ENCODE measurements at regions not wholly inside any gene's neighbourhood (a gene's known extent, or its start where the extent isn't known, plus 50 kb on each side); places are given as distances from the start of the nearest gene placed in this dataset.

GRCh38 chr4:163614866-163615265 lies 120.4 kb downstream of the TMA16 start:
- no peaks in the 10 kb centered on the region for H3K9me2 ChIP-seq (ENCODE audit: insufficient read depth, low read length)
- no peaks in the 10 kb centered on the region; the same call in 1 of the 2 replicates for H3K9me3 ChIP-seq (ENCODE audit: low read length)
- no peaks in the 10 kb centered on the region for H3K79me2 ChIP-seq (ENCODE audit: insufficient read depth, low read depth, low read length)
- H3K4me1 ChIP-seq (ENCODE audit: insufficient read depth, low read length, poor library complexity, severe bottlenecking): peaks cover 38% of the 10 kb centered on the region
- no peak overlapping the region for H2AFZ ChIP-seq (ENCODE audit: low read length)
- H4K20me1 ChIP-seq (ENCODE audit: insufficient read depth, low read length): no peaks in the 10 kb centered on the region
- no peak overlapping the region for H3K4me2 ChIP-seq (ENCODE audit: low read length)
- TF ChIP-seq EZH2phosphoT487 (IDR thresholded peaks at IDR 0.05; ENCODE audit: borderline replicate concordance, low read depth, low read length) (no peak), CTCF (conservative IDR thresholded peaks at IDR 0.05; ENCODE audit: low read length) (no peak)
- DNase-seq (ENCODE audit: low spot score): no peak
- intact Hi-C loops (cut with micrococcal nuclease; ENCODE audit: unreplicated experiment): no loop called here
- ChIA-PET CTCF (ENCODE audit: unreplicated experiment) (no interaction called here), POLR2A (interaction anchor here (0.7 to 5.0 kb wide), 6 partner anchors 9 to 450 kb away, joined by 3 to 65 read pairs (median 6); no protein-coding TSS in a partner anchor)
- BruUV-seq (replicated peaks): no TSS peak
- no peaks in the 10 kb centered on the region for H3K36me3 ChIP-seq (ENCODE audit: insufficient read depth, low read length)
- no peak overlapping the region for H3K4me3 ChIP-seq (ENCODE audit: low read depth, low read length, poor library complexity, severe bottlenecking)
- H3K27ac ChIP-seq (ENCODE audit: low read depth, low read length, poor library complexity, severe bottlenecking): no peak overlapping the region

GRCh38 chr4:163618845-163619244 lies 124.4 kb downstream of the TMA16 start:
- TF ChIP-seq EZH2phosphoT487 (IDR thresholded peaks at IDR 0.05; ENCODE audit: borderline replicate concordance, low read depth, low read length) (no peak), CTCF (conservative IDR thresholded peaks at IDR 0.05; ENCODE audit: low read length) (no peak)
- H3K27ac ChIP-seq (ENCODE audit: low read depth, low read length, poor library complexity, severe bottlenecking): no peak overlapping the region
- H3K36me3 ChIP-seq (ENCODE audit: insufficient read depth, low read length): no peaks in the 10 kb centered on the region
- H3K9me3 ChIP-seq (ENCODE audit: low read length): no peaks in the 10 kb centered on the region; the same call in 1 of the 2 replicates
- no peak overlapping the region for H3K4me3 ChIP-seq (ENCODE audit: low read depth, low read length, poor library complexity, severe bottlenecking)
- DNase-seq (ENCODE audit: low spot score): no peak
- no peaks in the 10 kb centered on the region for H4K20me1 ChIP-seq (ENCODE audit: insufficient read depth, low read length)
- peak overlapping the region; percentile 15; the same call in 1 of the 2 replicates for H2AFZ ChIP-seq (ENCODE audit: low read length)
- BruUV-seq (replicated peaks): no TSS peak
- H3K4me2 ChIP-seq (ENCODE audit: low read length): no peak overlapping the region
- H3K4me1 ChIP-seq (ENCODE audit: insufficient read depth, low read length, poor library complexity, severe bottlenecking): no peaks in the 10 kb centered on the region
- ChIA-PET CTCF (ENCODE audit: unreplicated experiment) (no interaction called here), POLR2A (interaction anchor here (0.6 to 1.3 kb wide), 3 partner anchors 17 to 30 kb away, joined by 3 to 4 read pairs (median 3); no protein-coding TSS in a partner anchor)
- intact Hi-C loops (cut with micrococcal nuclease; ENCODE audit: unreplicated experiment): no loop called here
- H3K9me2 ChIP-seq (ENCODE audit: insufficient read depth, low read length): no peaks in the 10 kb centered on the region
- H3K79me2 ChIP-seq (ENCODE audit: insufficient read depth, low read depth, low read length): no peaks in the 10 kb centered on the region

- Histone ChIP-seq H3K9me2 (ENCODE audit: insufficient read depth, low read length) (no peaks in the 10 kb centered on the region), H3K4me1 (ENCODE audit: insufficient read depth, low read length, poor library complexity, severe bottlenecking) (no peaks in the 10 kb centered on the region), H3K79me2 (ENCODE audit: insufficient read depth, low read depth, low read length) (no peaks in the 10 kb centered on the region), H4K20me1 (ENCODE audit: insufficient read depth, low read length) (no peaks in the 10 kb centered on the region), H3K27ac (ENCODE audit: low read depth, low read length, poor library complexity, severe bottlenecking) (no peak overlapping the region), H2AFZ (ENCODE audit: low read length) (no peak overlapping the region), H3K36me3 (ENCODE audit: insufficient read depth, low read length) (no peaks in the 10 kb centered on the region), H3K4me2 (ENCODE audit: low read length) (no peak overlapping the region), H3K4me3 (ENCODE audit: low read depth, low read length, poor library complexity, severe bottlenecking) (no peak overlapping the region), H3K9me3 (ENCODE audit: low read length) (no peaks in the 10 kb centered on the region)
- intact Hi-C loops (cut with micrococcal nuclease; ENCODE audit: unreplicated experiment): no loop called here
- DNase-seq (ENCODE audit: low spot score): no peak
- TF ChIP-seq EZH2phosphoT487 (IDR thresholded peaks at IDR 0.05; ENCODE audit: borderline replicate concordance, low read depth, low read length) (no peak), CTCF (conservative IDR thresholded peaks at IDR 0.05; ENCODE audit: low read length) (no peak)
- no TSS peak for BruUV-seq (replicated peaks)
- CTCF ChIA-PET (ENCODE audit: unreplicated experiment): no interaction called here
- POLR2A ChIA-PET: interaction anchor here (0.5 to 2.4 kb wide), 4 partner anchors 10 to 49 kb away, joined by 3 to 7 read pairs (median 4); no protein-coding TSS in a partner anchor
Observed at GRCh38 chr4:163620738-163621137, 126.2 kb downstream of the TMA16 start.

Data from OCI-LY7 (cell line).